MM.1S (cell line): ENCODE measurements at regions not wholly inside any gene's neighbourhood (a gene's known extent, or its start where the extent isn't known, plus 50 kb on each side); places are given as distances from the start of the nearest gene placed in this dataset.

Experiments
- DNase-seq: peaks from one replicate; pipeline ENCODE4 v3.0.0-alpha.2; 2015
- H2AFZ ChIP-seq: fragments of 300-600 bp; sonication (generic); 2 replicates; pipeline ENCODE4 v1.6.0; 2016; ENCODE audit warnings: antibody characterized with exemption, low read length
- H3F3A ChIP-seq: fragments of 300-600 bp; sonication (generic); 2 replicates; pipeline ENCODE4 v1.6.1; 2016; ENCODE audit warnings: mild to moderate bottlenecking, antibody characterized with exemption, low read length, moderate library complexity, mixed read lengths; ENCODE audit not compliant: insufficient read depth
- H3K27ac ChIP-seq: fragments of 300-600 bp; sonication (generic); 2 replicates; pipeline ENCODE4 v1.5.1; 2016; ENCODE audit warnings: mild to moderate bottlenecking, low read length
- H3K27me3 ChIP-seq: fragments of 300-600 bp; sonication (generic); replicated peaks from 2 replicates; pipeline ENCODE4 v1.6.0; 2016; ENCODE audit warnings: low read length; ENCODE audit not compliant: insufficient read depth
- H3K36me3 ChIP-seq: fragments of 300-600 bp; sonication (generic); replicated peaks from 2 replicates; pipeline ENCODE4 v1.6.1; 2016; ENCODE audit warnings: mild to moderate bottlenecking, low read length, mixed read lengths; ENCODE audit not compliant: insufficient read depth
- H3K4me1 ChIP-seq: fragments of 300-600 bp; sonication (generic); 2 replicates; pipeline ENCODE4 v1.6.1; 2016; ENCODE audit warnings: low read length, mixed read lengths
- H3K4me2 ChIP-seq: fragments of 300-600 bp; sonication (generic); 2 replicates; pipeline ENCODE4 v1.6.0; 2016; ENCODE audit warnings: low read depth, low read length
- H3K4me3 ChIP-seq: fragments of 300-600 bp; sonication (generic); 2 replicates; pipeline ENCODE4 v1.5.1; 2016; ENCODE audit warnings: low read length, mixed read lengths
- H3K79me2 ChIP-seq: fragments of 300-600 bp; sonication (generic); 2 replicates; pipeline ENCODE4 v1.6.1; 2016; ENCODE audit warnings: mixed run types, low read length, mixed read lengths
- H3K9ac ChIP-seq: fragments of 300-600 bp; sonication (generic); 2 replicates; pipeline ENCODE4 v1.6.1; 2016; ENCODE audit warnings: low read length, mixed read lengths
- H3K9me2 ChIP-seq: fragments of 300-600 bp; sonication (generic); replicated peaks from 2 replicates; pipeline ENCODE4 v1.6.1; 2016; ENCODE audit warnings: mild to moderate bottlenecking, low read length, mixed read lengths; ENCODE audit not compliant: insufficient read depth
- H3K9me3 ChIP-seq: fragments of 300-600 bp; sonication (generic); replicated peaks from 2 replicates; pipeline ENCODE4 v1.6.1; 2016; ENCODE audit warnings: mild to moderate bottlenecking, low read length, mixed read lengths; ENCODE audit not compliant: insufficient read depth
- H4K20me1 ChIP-seq: fragments of 300-600 bp; sonication (generic); 2 replicates; pipeline ENCODE4 v1.6.1; 2016; ENCODE audit warnings: mild to moderate bottlenecking, low read length, moderate library complexity, mixed read lengths; ENCODE audit not compliant: insufficient read depth
- EZH2 ChIP-seq: fragments of 300-600 bp; sonication (generic); optimal IDR thresholded peaks from 2 replicates; pipeline ENCODE3; 2017; ENCODE audit warnings: low read depth, mild to moderate bottlenecking, antibody characterized with exemption, low read length, mixed read lengths
- EZH2phosphoT487 ChIP-seq: fragments of 300-600 bp; sonication (generic); IDR thresholded peaks from 2 replicates; pipeline ENCODE4 v1.6.1; 2018; ENCODE audit warnings: antibody characterized with exemption, low read length
- TF ChIP-seq, protein P1 (sequence below): fragments of 300-600 bp; sonication (generic); IDR thresholded peaks from 2 replicates; pipeline ENCODE4 v1.5.1; 2016; ENCODE audit warnings: antibody characterized with exemption, low read length, mixed read lengths

DNA sequence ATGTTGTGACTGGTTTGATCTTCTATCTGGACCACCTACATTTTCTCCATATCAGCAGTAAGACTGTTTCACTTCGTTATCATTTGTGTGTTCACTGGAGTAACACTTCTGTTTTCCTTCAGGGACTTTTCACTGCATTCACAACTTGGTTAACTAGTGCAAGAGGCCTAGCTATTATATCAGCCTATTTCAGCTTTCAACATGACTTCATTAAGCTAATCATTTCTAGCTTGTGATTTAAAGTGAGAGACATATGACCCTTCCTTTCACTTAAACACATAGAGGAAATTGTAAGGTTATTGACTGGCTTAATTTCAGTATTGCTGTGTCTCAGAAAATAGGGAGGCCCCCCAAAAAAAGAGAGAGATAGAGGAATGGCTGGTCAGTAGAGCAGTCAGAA lies 622.8 kb upstream of the NRSN1 start:
- Histone ChIP-seq H3K27me3 (no peaks in the 10 kb centered on the region), H2AFZ (no peak overlapping the region), H3K9me2 (no peaks in the 10 kb centered on the region), H3F3A (no peaks in the 10 kb centered on the region), H3K9me3 (no peaks in the 10 kb centered on the region), H4K20me1 (no peaks in the 10 kb centered on the region), H3K36me3 (no peaks in the 10 kb centered on the region), H3K9ac (no peak overlapping the region), H3K27ac (no peak overlapping the region), H3K4me3 (no peak overlapping the region), H3K4me2 (no peak overlapping the region), H3K79me2 (no peaks in the 10 kb centered on the region), H3K4me1 (no peaks in the 10 kb centered on the region)
- TF ChIP-seq EZH2 (no peak), EZH2phosphoT487 (no peak)
- TF ChIP-seq, protein P1, sequence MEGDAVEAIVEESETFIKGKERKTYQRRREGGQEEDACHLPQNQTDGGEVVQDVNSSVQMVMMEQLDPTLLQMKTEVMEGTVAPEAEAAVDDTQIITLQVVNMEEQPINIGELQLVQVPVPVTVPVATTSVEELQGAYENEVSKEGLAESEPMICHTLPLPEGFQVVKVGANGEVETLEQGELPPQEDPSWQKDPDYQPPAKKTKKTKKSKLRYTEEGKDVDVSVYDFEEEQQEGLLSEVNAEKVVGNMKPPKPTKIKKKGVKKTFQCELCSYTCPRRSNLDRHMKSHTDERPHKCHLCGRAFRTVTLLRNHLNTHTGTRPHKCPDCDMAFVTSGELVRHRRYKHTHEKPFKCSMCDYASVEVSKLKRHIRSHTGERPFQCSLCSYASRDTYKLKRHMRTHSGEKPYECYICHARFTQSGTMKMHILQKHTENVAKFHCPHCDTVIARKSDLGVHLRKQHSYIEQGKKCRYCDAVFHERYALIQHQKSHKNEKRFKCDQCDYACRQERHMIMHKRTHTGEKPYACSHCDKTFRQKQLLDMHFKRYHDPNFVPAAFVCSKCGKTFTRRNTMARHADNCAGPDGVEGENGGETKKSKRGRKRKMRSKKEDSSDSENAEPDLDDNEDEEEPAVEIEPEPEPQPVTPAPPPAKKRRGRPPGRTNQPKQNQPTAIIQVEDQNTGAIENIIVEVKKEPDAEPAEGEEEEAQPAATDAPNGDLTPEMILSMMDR: no peak
- DNase-seq: no peak

DNA sequence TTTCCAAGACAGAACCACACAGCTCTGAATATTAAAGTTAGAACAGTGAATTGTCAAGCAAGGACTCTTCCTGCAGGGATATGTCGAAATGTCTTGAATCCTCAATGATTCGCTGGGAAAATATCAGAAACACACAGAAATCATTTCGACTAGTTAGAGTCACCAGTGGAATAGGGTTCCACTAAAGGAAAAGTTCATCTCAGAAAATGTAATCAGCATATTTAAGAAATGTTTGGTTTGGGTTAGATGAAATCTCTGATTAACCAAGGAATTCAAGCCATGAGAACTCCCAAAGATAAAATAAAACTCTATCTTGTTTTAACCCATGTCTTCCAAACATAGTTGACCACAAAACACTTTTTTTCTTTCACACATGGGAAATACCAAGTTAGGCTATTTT lies 621.0 kb upstream of the NRSN1 start:
- no peak overlapping the region for H3K4me2 ChIP-seq
- H3K27ac ChIP-seq: no peak overlapping the region
- H3K4me3 ChIP-seq: no peak overlapping the region
- no peaks in the 10 kb centered on the region for H3K9me2 ChIP-seq
- no peaks in the 10 kb centered on the region for H3K79me2 ChIP-seq
- H3K27me3 ChIP-seq: no peaks in the 10 kb centered on the region
- H4K20me1 ChIP-seq: no peaks in the 10 kb centered on the region
- no peak overlapping the region for H3K9ac ChIP-seq
- TF ChIP-seq EZH2: no peak
- no peak for TF ChIP-seq EZH2phosphoT487
- TF ChIP-seq, protein P1: no peak
- H3K4me1 ChIP-seq: no peaks in the 10 kb centered on the region
- H3K9me3 ChIP-seq: no peaks in the 10 kb centered on the region
- H2AFZ ChIP-seq: no peak overlapping the region
- no peaks in the 10 kb centered on the region for H3F3A ChIP-seq
- H3K36me3 ChIP-seq: no peaks in the 10 kb centered on the region
- no peak for DNase-seq

DNA sequence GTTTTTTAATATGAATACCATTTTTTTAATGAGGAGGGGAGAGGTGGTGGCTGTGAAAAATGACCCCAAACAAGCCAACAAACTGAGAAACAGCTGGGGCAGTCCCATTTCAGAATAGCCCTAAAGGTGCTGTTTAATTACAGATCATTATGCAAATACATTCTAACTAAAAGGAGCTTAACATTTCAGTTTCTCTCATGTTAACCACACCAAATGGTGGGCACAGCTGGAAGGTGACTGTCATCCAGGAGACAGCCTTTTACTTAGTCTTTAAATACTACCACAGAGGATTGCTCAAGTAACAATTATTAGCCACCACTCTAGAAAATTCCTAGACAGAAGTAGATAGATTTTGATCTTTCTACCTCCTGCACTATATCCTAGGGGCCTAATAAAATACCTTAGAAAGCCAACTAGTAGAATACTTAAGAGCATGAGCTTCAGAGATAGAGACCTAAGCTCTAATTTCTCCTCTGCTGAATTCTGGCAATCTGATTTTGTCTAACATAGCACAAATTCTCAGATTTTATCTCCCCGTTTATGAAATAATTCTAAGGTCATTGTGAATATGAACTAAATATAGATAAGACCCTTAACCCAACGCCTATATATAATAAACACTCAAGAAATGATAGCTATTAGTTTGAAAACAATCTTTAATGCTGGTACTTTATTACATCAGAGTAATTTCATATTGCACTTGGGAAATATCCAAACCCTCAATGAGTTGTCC lies 615.1 kb upstream of the NRSN1 start:
- Histone ChIP-seq H3K9ac (no peak overlapping the region), H3K4me3 (no peak overlapping the region), H3K27ac (no peak overlapping the region), H3K4me2 (no peak overlapping the region), H3K36me3 (no peaks in the 10 kb centered on the region), H3K79me2 (no peaks in the 10 kb centered on the region), H3K27me3 (no peaks in the 10 kb centered on the region), H2AFZ (no peak overlapping the region), H3K9me3 (no peaks in the 10 kb centered on the region), H3F3A (no peaks in the 10 kb centered on the region), H3K9me2 (no peaks in the 10 kb centered on the region), H3K4me1 (no peaks in the 10 kb centered on the region), H4K20me1 (no peaks in the 10 kb centered on the region)
- TF ChIP-seq EZH2phosphoT487: no peak
- TF ChIP-seq, protein P1: no peak
- DNase-seq: no peak
